Heart left ventricle (tissue), 13 donors: ENCODE measurements at regions not wholly inside any gene's neighbourhood (a gene's known extent, or its start where the extent isn't known, plus 50 kb on each side); places are given as distances from the start of the nearest gene placed in this dataset.

Experiments
- CTCF ChIP-seq, 12 donors: fragments of 200-600 bp; sonication (generic) in 4 of 12; IDR thresholded peaks; one replicate each; pipeline versions ENCODE4 v1.5.0 to v1.8.0; 2018 to 2022; ENCODE audit warnings: antibody characterized with exemption in 12 of 12, mild to moderate bottlenecking in 5 of 12
- POLR2A ChIP-seq, 2 donors: fragments of 450-650 bp; IDR thresholded peaks; one replicate each; pipeline ENCODE4 v1.6.1; 2017; ENCODE audit warnings: antibody characterized with exemption in 2 of 2, mild to moderate bottlenecking in 2 of 2, moderate library complexity in 2 of 2
- donor health status: ischemic (EF 13 %, LVEDD 7.1; RV severe dilation, severe dysfunction).
- donor health status: DM: no; HTN: yes; CAD: no.
- donor health status: DM: no; HTN: no; CAD: no.
- donor health status: ischemic (EF 25% LVEDD 6.9; RV normal size, moderate dysfunction).
- donor health status: ischemic (EF 25% LVEDD 5.7; RV mildly dilated, moderate dysfunction).
- donor health status: ischemic (EF 35%, LVEDD 5.7; RV mildly dilated, moderate dysfunction).
- donor health status: nonischemic (EF 11% LVEDD 7.7; RV severe dilation, severe dysfunction).
- donor health status: DM: yes; HTN: yes; CAD: no.
- donor health status: PGD.
- donor health status: ischemic (EF 29% LVEDD 5.4; RV normal size, mild dysfunction).
- donor health status: nonischemic (EF 23%, LVEDD 6.1; RV moderate dilation, normal function).

- TF ChIP-seq CTCF (IDR thresholded peaks at IDR 0.05), result no peak
- TF ChIP-seq POLR2A (IDR thresholded peaks at IDR 0.05), result no peak
Observed at GRCh38 chr11:27857014-27857413, 156.8 kb upstream of the BDNF start.
